Erythroblast (primary cell): ENCODE measurements at regions not wholly inside any gene's neighbourhood (a gene's known extent, or its start where the extent isn't known, plus 50 kb on each side); places are given as distances from the start of the nearest gene placed in this dataset.
"Not testable (repeated sequence)": the region's sequence is repeated elsewhere in the genome, so short reads cannot be mapped to it uniquely, and the experiment has no call there.

Source experiments
- GATA1 ChIP-seq: IDR thresholded peaks from 2 replicates; pipeline ENCODE4 v1.6.1; 2011; ENCODE audit warnings: low read depth, mild to moderate bottlenecking, control low read depth, low read length, moderate library complexity
- POLR2A ChIP-seq: IDR thresholded peaks from 2 replicates; pipeline ENCODE4 v1.6.1; 2011; ENCODE audit warnings: mild to moderate bottlenecking, low read length

DNA sequence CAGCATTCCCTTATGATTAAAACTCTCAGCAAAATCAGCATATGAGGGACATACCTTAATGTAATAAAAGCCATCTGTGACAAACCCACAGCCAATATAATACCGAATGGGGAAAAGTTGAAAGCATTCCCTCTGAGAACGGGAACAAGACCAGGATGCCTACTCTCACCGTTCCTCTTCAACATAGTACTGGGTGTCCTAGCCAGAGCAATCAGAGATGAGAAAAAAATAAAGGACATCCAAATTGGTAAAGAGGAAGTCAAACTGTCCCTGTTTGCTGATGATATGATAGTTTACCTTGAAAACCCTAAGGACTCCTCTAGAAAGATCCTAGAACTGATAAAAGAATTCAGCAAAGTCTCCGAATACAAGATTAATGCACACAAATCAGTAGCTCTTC, 141.6 kb upstream of the MAN1A1 start:
- TF ChIP-seq POLR2A, GATA1: not testable (repeated sequence)
